Cardiac muscle cell (in vitro differentiated cells and primary cell): ENCODE measurements at regions not wholly inside any gene's neighbourhood (a gene's known extent, or its start where the extent isn't known, plus 50 kb on each side); places are given as distances from the start of the nearest gene placed in this dataset.

Experiments used
- DNase-seq, 2 donors: peaks; one replicate each; pipeline versions ENCODE4 v3.0.0 to v3.0.0-alpha.2; 2010 to 2017; ENCODE audit warnings: low read depth in 1 of 2, low spot score in 1 of 2
- H3K27ac ChIP-seq: fragments of 200-600 bp; sonication (generic); 2 replicates; pipeline ENCODE4 v1.5.1; 2016
- H3K27me3 ChIP-seq: fragments of 200-600 bp; sonication (generic); 2 replicates; pipeline ENCODE4 v1.6.0; 2016; ENCODE audit warnings: control low read depth
- H3K36me3 ChIP-seq: fragments of 200-600 bp; sonication (generic); 2 replicates; pipeline ENCODE4 v1.5.1; 2016; ENCODE audit warnings: control low read depth
- H3K4me1 ChIP-seq: fragments of 200-600 bp; sonication (generic); 2 replicates; pipeline ENCODE4 v1.8.1; 2017; ENCODE audit warnings: low read depth, mild to moderate bottlenecking, mixed run types
- H3K4me3 ChIP-seq: fragments of 200-600 bp; sonication (generic); 2 replicates; pipeline ENCODE4 v1.5.1; 2016; ENCODE audit warnings: mild to moderate bottlenecking
- H3K9me3 ChIP-seq: fragments of 200-600 bp; sonication (generic); 2 replicates; pipeline ENCODE4 v1.5.1; 2017; ENCODE audit warnings: low read depth, mild to moderate bottlenecking, control low read depth
- CTCF ChIP-seq: IDR thresholded peaks from 2 replicates; pipeline ENCODE4 v1.5.1; 2012; ENCODE audit warnings: low read depth, mild to moderate bottlenecking, low read length

DNA sequence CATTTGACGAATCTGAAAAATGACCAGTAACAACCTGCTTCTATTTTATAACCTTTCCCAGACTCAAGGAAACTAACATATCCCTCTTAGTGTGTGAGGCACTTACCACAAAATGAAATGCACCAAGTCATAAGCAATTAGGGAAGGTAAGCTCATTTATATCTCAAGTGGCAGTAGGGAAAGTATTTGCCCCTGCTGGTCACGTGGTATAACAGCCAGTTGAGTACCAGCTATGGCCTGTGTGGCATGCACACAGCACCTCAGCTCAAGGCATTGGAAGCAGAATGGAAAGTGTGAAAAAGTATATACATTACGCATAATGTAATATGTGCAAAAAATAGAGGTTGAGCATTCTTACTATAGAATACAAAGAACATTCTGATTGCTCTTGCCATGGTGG lies 178.3 kb upstream of the GYPA start:
- TF ChIP-seq CTCF: no peak
- H3K27ac ChIP-seq: no peak overlapping the region
- H3K9me3 ChIP-seq: no peaks in the 10 kb centered on the region
- H3K36me3 ChIP-seq: no peaks in the 10 kb centered on the region
- no peak for DNase-seq
- no peak overlapping the region for H3K4me3 ChIP-seq
- no peaks in the 10 kb centered on the region for H3K4me1 ChIP-seq
- H3K27me3 ChIP-seq: no peaks in the 10 kb centered on the region

DNA sequence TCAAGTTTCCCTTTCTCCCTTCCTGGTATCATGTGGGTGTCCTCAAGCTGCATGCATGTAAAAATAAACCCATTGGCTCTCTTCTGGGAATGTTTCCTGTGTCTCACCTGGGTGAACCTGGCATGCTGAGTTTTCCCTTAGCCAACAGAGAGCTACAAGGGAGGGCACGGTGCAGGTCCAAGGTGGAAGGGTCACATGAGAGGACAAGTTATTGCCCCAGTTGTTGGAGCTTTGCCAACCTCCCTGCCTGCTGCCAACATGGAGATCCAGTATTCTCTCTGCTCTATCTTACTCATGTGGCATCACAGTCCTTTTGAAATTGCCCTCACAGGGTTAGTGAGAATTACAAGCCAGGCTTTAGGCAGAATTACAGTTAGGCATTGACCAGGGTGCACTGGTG lies 196.1 kb upstream of the GYPA start:
- no peaks in the 10 kb centered on the region for H3K4me1 ChIP-seq
- H3K27me3 ChIP-seq: no peaks in the 10 kb centered on the region
- no peaks in the 10 kb centered on the region for H3K9me3 ChIP-seq
- no peaks in the 10 kb centered on the region for H3K36me3 ChIP-seq
- H3K4me3 ChIP-seq: no peak overlapping the region
- no peak for TF ChIP-seq CTCF
- DNase-seq: no peak
- H3K27ac ChIP-seq: no peak overlapping the region

DNA sequence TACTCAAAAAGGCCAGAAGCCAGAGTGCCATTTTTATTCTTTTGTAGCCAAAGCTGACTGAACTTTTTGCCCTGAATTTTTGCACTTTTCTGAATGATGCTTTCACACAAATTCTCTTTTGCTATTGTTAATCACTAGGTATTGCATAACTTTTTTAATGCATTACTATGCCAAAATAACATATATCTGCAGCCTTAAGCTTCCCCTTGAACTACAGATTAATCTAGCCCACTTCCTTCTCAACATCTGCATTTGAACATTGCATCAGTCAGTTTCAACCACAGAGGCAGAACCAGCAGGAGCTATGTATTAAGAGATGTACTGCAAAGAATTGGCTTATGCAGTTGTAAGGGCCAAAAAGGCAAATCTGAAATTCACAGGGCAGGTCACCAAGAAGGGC lies 197.6 kb upstream of the GYPA start:
- no peaks in the 10 kb centered on the region for H3K9me3 ChIP-seq
- no peaks in the 10 kb centered on the region for H3K27me3 ChIP-seq
- no peak overlapping the region for H3K4me3 ChIP-seq
- H3K36me3 ChIP-seq: no peaks in the 10 kb centered on the region
- DNase-seq: peak in 1 of 2 donors; percentile 82
- H3K27ac ChIP-seq: no peak overlapping the region
- no peak for TF ChIP-seq CTCF
- H3K4me1 ChIP-seq: no peaks in the 10 kb centered on the region

GRCh38 chr4:144338834-144339233 lies 198.3 kb upstream of the GYPA start:
- Histone ChIP-seq H3K9me3 (no peaks in the 10 kb centered on the region), H3K27me3 (no peaks in the 10 kb centered on the region), H3K4me1 (no peaks in the 10 kb centered on the region), H3K27ac (no peak overlapping the region), H3K4me3 (no peak overlapping the region), H3K36me3 (no peaks in the 10 kb centered on the region)
- no peak for DNase-seq
- no peak for TF ChIP-seq CTCF

GRCh38 chr4:144340931-144341330 lies 200.4 kb upstream of the GYPA start:
- H3K4me3 ChIP-seq: no peak overlapping the region
- H3K27ac ChIP-seq: no peak overlapping the region
- H3K9me3 ChIP-seq: no peaks in the 10 kb centered on the region
- no peak for DNase-seq
- H3K4me1 ChIP-seq: no peaks in the 10 kb centered on the region
- no peak for TF ChIP-seq CTCF
- H3K36me3 ChIP-seq: no peaks in the 10 kb centered on the region
- no peaks in the 10 kb centered on the region for H3K27me3 ChIP-seq
